GM12874 (cell line): ENCODE measurements at regions not wholly inside any gene's neighbourhood (a gene's known extent, or its start where the extent isn't known, plus 50 kb on each side); places are given as distances from the start of the nearest gene placed in this dataset.

Source experiments
- TF ChIP-seq, protein P1 (sequence below): IDR thresholded peaks from 2 replicates; pipeline ENCODE4 v1.5.1; 2011; ENCODE audit warnings: low read depth, mild to moderate bottlenecking, control low read depth, low read length, moderate library complexity; ENCODE audit not compliant: insufficient read depth

DNA sequence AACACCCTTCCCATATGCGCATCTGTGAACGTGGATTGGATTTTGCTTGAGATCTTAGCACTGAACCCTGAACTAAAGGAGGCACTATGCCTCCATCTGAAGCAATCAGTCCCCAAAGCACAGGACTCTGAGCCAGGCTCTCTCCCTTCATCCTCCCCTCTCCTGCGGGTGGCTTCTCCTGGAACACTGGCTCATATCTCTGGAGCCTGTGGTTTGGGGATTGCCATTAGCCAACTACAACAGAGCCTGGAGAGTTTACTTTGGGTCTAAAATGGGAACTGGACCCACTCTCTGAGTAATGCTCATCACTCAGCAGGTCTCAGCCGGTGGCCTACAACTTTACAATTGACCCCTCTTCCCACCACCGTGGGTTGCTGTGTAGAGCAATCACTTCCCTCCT lies 190.8 kb upstream of the HES1 start:
- TF ChIP-seq, protein P1, sequence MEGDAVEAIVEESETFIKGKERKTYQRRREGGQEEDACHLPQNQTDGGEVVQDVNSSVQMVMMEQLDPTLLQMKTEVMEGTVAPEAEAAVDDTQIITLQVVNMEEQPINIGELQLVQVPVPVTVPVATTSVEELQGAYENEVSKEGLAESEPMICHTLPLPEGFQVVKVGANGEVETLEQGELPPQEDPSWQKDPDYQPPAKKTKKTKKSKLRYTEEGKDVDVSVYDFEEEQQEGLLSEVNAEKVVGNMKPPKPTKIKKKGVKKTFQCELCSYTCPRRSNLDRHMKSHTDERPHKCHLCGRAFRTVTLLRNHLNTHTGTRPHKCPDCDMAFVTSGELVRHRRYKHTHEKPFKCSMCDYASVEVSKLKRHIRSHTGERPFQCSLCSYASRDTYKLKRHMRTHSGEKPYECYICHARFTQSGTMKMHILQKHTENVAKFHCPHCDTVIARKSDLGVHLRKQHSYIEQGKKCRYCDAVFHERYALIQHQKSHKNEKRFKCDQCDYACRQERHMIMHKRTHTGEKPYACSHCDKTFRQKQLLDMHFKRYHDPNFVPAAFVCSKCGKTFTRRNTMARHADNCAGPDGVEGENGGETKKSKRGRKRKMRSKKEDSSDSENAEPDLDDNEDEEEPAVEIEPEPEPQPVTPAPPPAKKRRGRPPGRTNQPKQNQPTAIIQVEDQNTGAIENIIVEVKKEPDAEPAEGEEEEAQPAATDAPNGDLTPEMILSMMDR: no peak

DNA sequence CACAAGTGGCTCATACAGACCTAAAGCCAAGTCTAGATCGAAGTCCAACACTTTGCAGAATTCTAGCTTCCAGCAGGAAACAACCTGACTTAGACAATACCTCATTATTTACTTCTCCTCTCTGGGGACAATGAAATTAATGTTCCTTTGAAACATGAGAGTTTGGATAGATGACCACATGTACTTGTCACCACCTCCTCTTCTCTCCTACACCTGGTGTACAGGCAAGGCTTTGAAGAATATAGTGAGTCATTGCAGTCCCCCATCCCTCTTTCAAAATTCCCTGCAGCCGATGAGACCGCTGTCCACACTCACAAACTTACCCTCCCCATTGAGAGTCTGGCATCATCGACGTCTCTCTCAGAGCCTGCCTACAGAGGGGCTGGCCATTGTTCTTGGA lies 189.0 kb upstream of the HES1 start:
- TF ChIP-seq, protein P1: no peak

- TF ChIP-seq, protein P1: no peak
These were observed 188.4 kb upstream of the HES1 start for GRCh38 chr3:193947596-193947995.

DNA sequence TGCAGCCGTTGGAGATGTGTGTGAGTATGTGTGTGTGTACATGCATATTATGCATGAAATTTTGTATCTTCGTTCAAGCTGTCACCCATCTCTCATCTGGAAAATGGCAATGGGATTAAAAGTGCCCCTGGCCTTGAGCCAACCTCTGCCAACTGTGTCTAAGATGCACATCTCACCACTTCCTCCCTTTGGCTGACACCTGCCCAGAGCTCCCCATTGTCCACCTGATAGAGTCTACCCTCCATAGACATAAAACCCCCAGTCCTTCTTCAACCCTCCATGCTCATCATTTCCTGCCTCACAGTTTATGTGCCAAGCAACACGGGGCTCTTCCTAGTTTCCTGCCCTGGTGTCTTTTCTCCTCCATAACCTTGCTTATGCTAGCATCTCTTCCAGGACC lies 187.5 kb upstream of the HES1 start:
- TF ChIP-seq, protein P1: no peak

DNA sequence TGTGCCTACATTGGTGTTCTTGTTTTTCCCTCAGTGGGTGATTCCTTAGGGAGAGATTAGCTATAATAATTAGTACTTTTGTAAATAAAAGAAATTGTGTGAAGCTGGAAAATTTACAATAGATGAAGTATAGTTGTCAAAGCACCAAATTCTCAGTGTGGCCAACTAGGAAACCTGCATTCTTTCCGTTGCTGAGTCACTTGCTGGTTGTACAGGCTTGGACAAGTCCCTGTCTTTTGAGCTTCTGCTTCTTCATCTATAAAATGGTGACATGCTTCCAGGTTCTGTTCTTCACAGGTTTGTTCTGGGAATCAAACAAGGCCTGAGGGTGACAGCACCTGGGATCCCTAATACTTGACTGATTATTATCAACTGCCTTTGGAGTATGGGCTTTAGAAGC lies 184.1 kb upstream of the HES1 start:
- TF ChIP-seq, protein P1: no peak

DNA sequence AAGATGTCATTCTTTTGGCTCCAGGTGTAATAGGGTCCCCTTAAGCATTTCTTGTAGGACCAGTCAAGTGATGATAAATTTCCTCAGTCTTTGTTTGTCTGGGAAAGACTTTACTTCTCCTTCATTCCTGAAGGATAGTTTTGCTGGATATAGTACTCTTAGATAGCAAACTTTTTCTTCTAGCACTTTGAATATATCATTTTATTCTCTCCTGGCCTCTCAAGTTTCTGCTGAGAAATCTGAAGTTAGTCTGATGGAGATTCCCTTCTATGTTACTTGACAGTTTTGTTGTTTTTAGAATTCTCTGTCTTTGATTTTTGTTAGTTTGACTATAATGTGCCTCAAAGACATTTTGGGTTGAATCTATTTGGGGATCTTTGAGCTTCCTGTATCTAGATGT lies 181.2 kb upstream of the HES1 start:
- TF ChIP-seq, protein P1: no peak

- TF ChIP-seq, protein P1: no peak
These were observed 180.2 kb upstream of the HES1 start for GRCh38 chr3:193955719-193956118.

GRCh38 chr3:193959861-193960260 lies 176.1 kb upstream of the HES1 start:
- TF ChIP-seq, protein P1: no peak
